ENCODE measurements at regions not wholly inside any gene's neighbourhood (a gene's known extent, or its start where the extent isn't known, plus 50 kb on each side); places are given as distances from the start of the nearest gene placed in this dataset.

DNA sequence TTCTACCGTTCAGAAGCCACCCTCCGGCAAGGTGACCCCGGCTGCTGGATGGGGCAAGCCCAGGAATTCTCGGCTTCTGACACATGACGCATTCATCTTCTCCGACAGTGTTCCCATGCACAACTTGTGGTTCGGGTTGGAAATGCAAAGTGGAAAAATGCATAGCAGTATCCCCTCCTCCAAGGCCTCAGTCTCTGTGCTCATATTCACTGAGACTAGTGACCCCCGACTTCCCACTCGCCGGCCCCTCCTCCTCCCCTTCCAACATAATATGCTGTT, 70.0 kb upstream of the NTM start:
- TF ChIP-seq, protein P1, sequence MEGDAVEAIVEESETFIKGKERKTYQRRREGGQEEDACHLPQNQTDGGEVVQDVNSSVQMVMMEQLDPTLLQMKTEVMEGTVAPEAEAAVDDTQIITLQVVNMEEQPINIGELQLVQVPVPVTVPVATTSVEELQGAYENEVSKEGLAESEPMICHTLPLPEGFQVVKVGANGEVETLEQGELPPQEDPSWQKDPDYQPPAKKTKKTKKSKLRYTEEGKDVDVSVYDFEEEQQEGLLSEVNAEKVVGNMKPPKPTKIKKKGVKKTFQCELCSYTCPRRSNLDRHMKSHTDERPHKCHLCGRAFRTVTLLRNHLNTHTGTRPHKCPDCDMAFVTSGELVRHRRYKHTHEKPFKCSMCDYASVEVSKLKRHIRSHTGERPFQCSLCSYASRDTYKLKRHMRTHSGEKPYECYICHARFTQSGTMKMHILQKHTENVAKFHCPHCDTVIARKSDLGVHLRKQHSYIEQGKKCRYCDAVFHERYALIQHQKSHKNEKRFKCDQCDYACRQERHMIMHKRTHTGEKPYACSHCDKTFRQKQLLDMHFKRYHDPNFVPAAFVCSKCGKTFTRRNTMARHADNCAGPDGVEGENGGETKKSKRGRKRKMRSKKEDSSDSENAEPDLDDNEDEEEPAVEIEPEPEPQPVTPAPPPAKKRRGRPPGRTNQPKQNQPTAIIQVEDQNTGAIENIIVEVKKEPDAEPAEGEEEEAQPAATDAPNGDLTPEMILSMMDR (IDR thresholded peaks at IDR 0.05) = no peak
- TF ChIP-seq POLR2AphosphoS5 (IDR thresholded peaks at IDR 0.05) (no peak), POLR2A (IDR thresholded peaks at IDR 0.05) (no peak)
